Neural progenitor cell (in vitro differentiated cells): ENCODE measurements at regions not wholly inside any gene's neighbourhood (a gene's known extent, or its start where the extent isn't known, plus 50 kb on each side); places are given as distances from the start of the nearest gene placed in this dataset.

Experiments
- DNase-seq: peaks from one replicate; pipeline ENCODE4 v3.0.0-alpha.2; 2016; ENCODE audit warnings: low spot score
- H2AFZ ChIP-seq: fragments of 200-600 bp; sonication (generic); replicated peaks from 2 replicates; pipeline ENCODE4 v1.6.1; 2016; ENCODE audit warnings: antibody characterized with exemption
- H3F3A ChIP-seq: fragments of 200-600 bp; sonication (generic); 2 replicates; pipeline ENCODE4 v1.6.1; 2016; ENCODE audit warnings: antibody characterized with exemption, low read depth
- H3K27ac ChIP-seq: fragments of 200-600 bp; sonication (generic); 2 replicates; pipeline ENCODE4 v1.5.1; 2016; ENCODE audit warnings: mild to moderate bottlenecking
- H3K27me3 ChIP-seq: fragments of 200-600 bp; sonication (generic); 2 replicates; pipeline ENCODE4 v1.6.1; 2016; ENCODE audit warnings: mild to moderate bottlenecking, moderate library complexity
- H3K36me3 ChIP-seq: fragments of 200-600 bp; sonication (generic); 2 replicates; pipeline ENCODE4 v1.5.1; 2016
- H3K4me1 ChIP-seq: fragments of 200-600 bp; sonication (generic); 2 replicates; pipeline ENCODE4 v1.6.1; 2016; ENCODE audit warnings: mixed run types
- H3K4me2 ChIP-seq: fragments of 200-600 bp; sonication (generic); 2 replicates; pipeline ENCODE4 v1.6.1; 2016
- H3K4me3 ChIP-seq: fragments of 200-600 bp; sonication (generic); 2 replicates; pipeline ENCODE4 v1.5.1; 2016
- H3K79me2 ChIP-seq: fragments of 200-600 bp; sonication (generic); 2 replicates; pipeline ENCODE4 v1.6.1; 2016; ENCODE audit warnings: low read depth
- H3K9ac ChIP-seq: fragments of 200-600 bp; sonication (generic); 2 replicates; pipeline ENCODE4 v1.6.1; 2016
- H3K9me3 ChIP-seq: fragments of 200-600 bp; sonication (generic); 2 replicates; pipeline ENCODE4 v1.5.1; 2016; ENCODE audit warnings: low read depth
- H4K20me1 ChIP-seq: fragments of 200-600 bp; sonication (generic); 2 replicates; pipeline ENCODE4 v1.6.1; 2016; ENCODE audit warnings: low read depth
- H3K27ac Mint-ChIP-seq: 3 replicates; pipeline ENCODE4 v1.8.0; 2021; ENCODE audit warnings: mixed read lengths
- H3K27me3 Mint-ChIP-seq: 2 replicates; pipeline ENCODE4 v1.8.0; 2022; ENCODE audit warnings: low read depth, mild to moderate bottlenecking, inconsistent platforms, moderate library complexity, mixed read lengths; ENCODE audit not compliant: insufficient read depth
- H3K36me3 Mint-ChIP-seq: 3 replicates; pipeline ENCODE4 v1.8.0; 2021; ENCODE audit warnings: mixed read lengths
- H3K4me1 Mint-ChIP-seq: 3 replicates; pipeline ENCODE4 v1.8.0; 2021; ENCODE audit warnings: mixed read lengths
- H3K4me3 Mint-ChIP-seq: 3 replicates; pipeline ENCODE4 v1.8.0; 2021; ENCODE audit warnings: mild to moderate bottlenecking, moderate library complexity, mixed read lengths
- H3K9me3 Mint-ChIP-seq: 3 replicates; pipeline ENCODE4 v1.8.0; 2020; ENCODE audit warnings: mixed read lengths
- CTCF ChIP-seq: fragments of 200-600 bp; sonication (generic); IDR thresholded peaks from 2 replicates; pipeline ENCODE4 v1.5.1; 2017; ENCODE audit warnings: antibody characterized with exemption, mild to moderate bottlenecking
- EZH2 ChIP-seq: fragments of 200-600 bp; sonication (generic); IDR thresholded peaks from 2 replicates; pipeline ENCODE4 v1.6.1; 2017; ENCODE audit warnings: antibody characterized with exemption, mild to moderate bottlenecking, moderate library complexity
- EZH2phosphoT487 ChIP-seq: fragments of 200-600 bp; sonication (generic); IDR thresholded peaks from 2 replicates; pipeline ENCODE4 v1.6.1; 2017; ENCODE audit warnings: antibody characterized with exemption

GRCh38 chr4:84189144-84189543 lies 309.9 kb downstream of the NKX6-1 start:
- Mint-ChIP-seq H3K27ac (no peak overlapping the region), H3K9me3 (no peaks in the 10 kb centered on the region), H3K27me3 (no peaks in the 10 kb centered on the region), H3K36me3 (no peaks in the 10 kb centered on the region), H3K4me1 (no peaks in the 10 kb centered on the region), H3K4me3 (no peak overlapping the region)
- Histone ChIP-seq H3K27ac (no peak overlapping the region), H3K36me3 (no peaks in the 10 kb centered on the region), H3K4me1 (no peaks in the 10 kb centered on the region), H3K9me3 (no peaks in the 10 kb centered on the region), H3K79me2 (no peaks in the 10 kb centered on the region), H3F3A (no peaks in the 10 kb centered on the region), H2AFZ (no peak overlapping the region), H4K20me1 (no peaks in the 10 kb centered on the region), H3K4me2 (no peak overlapping the region), H3K9ac (no peak overlapping the region), H3K27me3 (no peaks in the 10 kb centered on the region), H3K4me3 (no peak overlapping the region)
- TF ChIP-seq CTCF (no peak), EZH2 (no peak), EZH2phosphoT487 (no peak)
- no peak for DNase-seq

GRCh38 chr4:84179409-84179808 lies 319.7 kb downstream of the NKX6-1 start:
- H3K4me1 Mint-ChIP-seq: no peaks in the 10 kb centered on the region
- H3K4me3 Mint-ChIP-seq: no peak overlapping the region
- Histone ChIP-seq H4K20me1 (no peaks in the 10 kb centered on the region), H3K9me3 (no peaks in the 10 kb centered on the region), H3K4me1 (no peaks in the 10 kb centered on the region), H3K36me3 (no peaks in the 10 kb centered on the region), H3K4me2 (no peak overlapping the region), H3K79me2 (no peaks in the 10 kb centered on the region), H3K27me3 (no peaks in the 10 kb centered on the region), H3K9ac (no peak overlapping the region), H3F3A (no peaks in the 10 kb centered on the region), H3K27ac (no peak overlapping the region), H2AFZ (no peak overlapping the region), H3K4me3 (no peak overlapping the region)
- H3K27ac Mint-ChIP-seq: no peak overlapping the region
- DNase-seq: no peak
- TF ChIP-seq EZH2phosphoT487 (no peak), EZH2 (no peak), CTCF (no peak)
- H3K27me3 Mint-ChIP-seq: no peaks in the 10 kb centered on the region
- H3K36me3 Mint-ChIP-seq: no peaks in the 10 kb centered on the region
- no peaks in the 10 kb centered on the region for H3K9me3 Mint-ChIP-seq

- Histone ChIP-seq H3K4me2 (no peak overlapping the region), H3K9ac (no peak overlapping the region), H3K27ac (no peak overlapping the region), H3K79me2 (no peaks in the 10 kb centered on the region), H2AFZ (no peak overlapping the region), H3F3A (no peaks in the 10 kb centered on the region), H4K20me1 (no peaks in the 10 kb centered on the region), H3K4me1 (no peaks in the 10 kb centered on the region), H3K9me3 (no peaks in the 10 kb centered on the region), H3K27me3 (no peaks in the 10 kb centered on the region), H3K4me3 (no peak overlapping the region), H3K36me3 (no peaks in the 10 kb centered on the region)
- Mint-ChIP-seq H3K27me3 (no peaks in the 10 kb centered on the region), H3K4me3 (no peak overlapping the region), H3K36me3 (no peaks in the 10 kb centered on the region), H3K9me3 (no peaks in the 10 kb centered on the region), H3K27ac (no peak overlapping the region), H3K4me1 (no peaks in the 10 kb centered on the region)
- DNase-seq: no peak
- TF ChIP-seq EZH2phosphoT487: no peak
Observed at GRCh38 chr4:84177831-84178542, 321.1 kb downstream of the NKX6-1 start.

GRCh38 chr4:84176016-84176415 lies 323.1 kb downstream of the NKX6-1 start:
- H3K79me2 ChIP-seq: no peaks in the 10 kb centered on the region
- H3K4me3 ChIP-seq: no peak overlapping the region
- no peaks in the 10 kb centered on the region for H3K9me3 ChIP-seq
- no peak overlapping the region for H3K9ac ChIP-seq
- H3K4me3 Mint-ChIP-seq: no peak overlapping the region
- H3K27me3 ChIP-seq: no peaks in the 10 kb centered on the region
- no peaks in the 10 kb centered on the region for H3K27me3 Mint-ChIP-seq
- H4K20me1 ChIP-seq: no peaks in the 10 kb centered on the region
- no peaks in the 10 kb centered on the region for H3F3A ChIP-seq
- DNase-seq: no peak
- H2AFZ ChIP-seq: no peak overlapping the region
- H3K27ac Mint-ChIP-seq: no peak overlapping the region
- H3K9me3 Mint-ChIP-seq: no peaks in the 10 kb centered on the region
- no peak for TF ChIP-seq EZH2
- TF ChIP-seq EZH2phosphoT487: no peak
- no peak for TF ChIP-seq CTCF
- no peaks in the 10 kb centered on the region for H3K4me1 Mint-ChIP-seq
- no peaks in the 10 kb centered on the region for H3K4me1 ChIP-seq
- H3K36me3 Mint-ChIP-seq: no peaks in the 10 kb centered on the region
- H3K4me2 ChIP-seq: no peak overlapping the region
- H3K36me3 ChIP-seq: no peaks in the 10 kb centered on the region
- H3K27ac ChIP-seq: no peak overlapping the region
